Stimulated activated memory B cell treated with anti-CD40 and anti-IgM and Interleukin-4, amounts not matched to agents 10 μg/mL and 1 μg/mL and 100 μg/mL, for 72 hours (primary cell): ENCODE measurements at regions not wholly inside any gene's neighbourhood (a gene's known extent, or its start where the extent isn't known, plus 50 kb on each side); places are given as distances from the start of the nearest gene placed in this dataset.

Experiments used
- ATAC-seq: fragments of 150-1000 bp; cut with Tn5 transposase; 2 replicates; pipeline ENCODE4 v1.10.0; 2021
- H3K27ac Mint-ChIP-seq: one replicate; pipeline ENCODE4 v1.8.0; 2022; ENCODE audit warnings: mild to moderate bottlenecking, mixed read lengths
- H3K27me3 Mint-ChIP-seq: one replicate; pipeline ENCODE4 v1.8.0; 2022; ENCODE audit warnings: mixed read lengths
- H3K36me3 Mint-ChIP-seq: one replicate; pipeline ENCODE4 v1.8.0; 2022; ENCODE audit warnings: mixed read lengths
- H3K4me1 Mint-ChIP-seq: one replicate; pipeline ENCODE4 v1.8.0; 2022; ENCODE audit warnings: mixed read lengths
- H3K4me3 Mint-ChIP-seq: one replicate; pipeline ENCODE4 v1.8.0; 2022; ENCODE audit warnings: mild to moderate bottlenecking, moderate library complexity, mixed read lengths
- H3K9me3 Mint-ChIP-seq: one replicate; pipeline ENCODE4 v1.8.0; 2022; ENCODE audit warnings: mixed read lengths

GRCh38 chr5:152503206-152503605, 98.1 kb upstream of the NMUR2 start:
- no peaks in the 10 kb centered on the region for H3K36me3 Mint-ChIP-seq
- H3K27ac Mint-ChIP-seq, result no peak overlapping the region
- peaks cover 7% of the 10 kb centered on the region for H3K4me1 Mint-ChIP-seq
- peaks cover 8% of the 10 kb centered on the region for H3K27me3 Mint-ChIP-seq
- no peak for ATAC-seq
- H3K9me3 Mint-ChIP-seq, result no peaks in the 10 kb centered on the region
- H3K4me3 Mint-ChIP-seq, result no peak overlapping the region

- H3K9me3 Mint-ChIP-seq, result no peaks in the 10 kb centered on the region
- no peak overlapping the region for H3K4me3 Mint-ChIP-seq
- no peaks in the 10 kb centered on the region for H3K36me3 Mint-ChIP-seq
- peaks cover 18% of the 10 kb centered on the region for H3K27me3 Mint-ChIP-seq
- no peak overlapping the region for H3K27ac Mint-ChIP-seq
- H3K4me1 Mint-ChIP-seq, result peaks cover 7% of the 10 kb centered on the region
- peak; percentile 71 for ATAC-seq
These were observed 100.5 kb upstream of the NMUR2 start for GRCh38 chr5:152505442-152506042.

GRCh38 chr5:152511120-152511519, 106.0 kb upstream of the NMUR2 start:
- H3K4me1 Mint-ChIP-seq, result no peaks in the 10 kb centered on the region
- ATAC-seq, result no peak
- peaks cover 13% of the 10 kb centered on the region for H3K27me3 Mint-ChIP-seq
- H3K9me3 Mint-ChIP-seq, result no peaks in the 10 kb centered on the region
- no peak overlapping the region for H3K27ac Mint-ChIP-seq
- H3K36me3 Mint-ChIP-seq, result no peaks in the 10 kb centered on the region
- H3K4me3 Mint-ChIP-seq, result no peak overlapping the region

- no peak for ATAC-seq
- peaks cover 10% of the 10 kb centered on the region for H3K27me3 Mint-ChIP-seq
- no peaks in the 10 kb centered on the region for H3K9me3 Mint-ChIP-seq
- H3K36me3 Mint-ChIP-seq, result no peaks in the 10 kb centered on the region
- H3K4me3 Mint-ChIP-seq, result no peak overlapping the region
- no peaks in the 10 kb centered on the region for H3K4me1 Mint-ChIP-seq
- no peak overlapping the region for H3K27ac Mint-ChIP-seq
These were observed 106.6 kb upstream of the NMUR2 start for GRCh38 chr5:152511531-152512132.

- no peaks in the 10 kb centered on the region for H3K9me3 Mint-ChIP-seq
- no peak overlapping the region for H3K27ac Mint-ChIP-seq
- no peaks in the 10 kb centered on the region for H3K4me1 Mint-ChIP-seq
- no peaks in the 10 kb centered on the region for H3K36me3 Mint-ChIP-seq
- H3K27me3 Mint-ChIP-seq, result peaks cover 11% of the 10 kb centered on the region
- ATAC-seq, result no peak
- no peak overlapping the region for H3K4me3 Mint-ChIP-seq
These were observed 109.8 kb upstream of the NMUR2 start for GRCh38 chr5:152514827-152515397.

- Mint-ChIP-seq H3K9me3 (no peaks in the 10 kb centered on the region), H3K27me3 (peaks cover 10% of the 10 kb centered on the region), H3K4me3 (no peak overlapping the region), H3K36me3 (no peaks in the 10 kb centered on the region), H3K27ac (no peak overlapping the region), H3K4me1 (peaks cover 7% of the 10 kb centered on the region)
- no peak for ATAC-seq
These were observed 118.9 kb upstream of the NMUR2 start for GRCh38 chr5:152523964-152524363.

- H3K4me3 Mint-ChIP-seq, result no peak overlapping the region
- H3K9me3 Mint-ChIP-seq, result no peaks in the 10 kb centered on the region
- no peaks in the 10 kb centered on the region for H3K36me3 Mint-ChIP-seq
- no peaks in the 10 kb centered on the region for H3K27me3 Mint-ChIP-seq
- no peak overlapping the region for H3K27ac Mint-ChIP-seq
- no peak for ATAC-seq
- peaks cover 14% of the 10 kb centered on the region for H3K4me1 Mint-ChIP-seq
These were observed 122.4 kb upstream of the NMUR2 start for GRCh38 chr5:152527358-152528052.

- Mint-ChIP-seq H3K4me1 (peaks cover 14% of the 10 kb centered on the region), H3K9me3 (no peaks in the 10 kb centered on the region), H3K27me3 (no peaks in the 10 kb centered on the region), H3K36me3 (no peaks in the 10 kb centered on the region), H3K4me3 (no peak overlapping the region), H3K27ac (no peak overlapping the region)
- ATAC-seq, result no peak
These were observed 124.4 kb upstream of the NMUR2 start for GRCh38 chr5:152529440-152529839.

- H3K27me3 Mint-ChIP-seq, result no peaks in the 10 kb centered on the region
- no peak overlapping the region for H3K4me3 Mint-ChIP-seq
- no peaks in the 10 kb centered on the region for H3K9me3 Mint-ChIP-seq
- no peak for ATAC-seq
- H3K36me3 Mint-ChIP-seq, result no peaks in the 10 kb centered on the region
- H3K4me1 Mint-ChIP-seq, result peaks cover 7% of the 10 kb centered on the region
- H3K27ac Mint-ChIP-seq, result no peak overlapping the region
These were observed 127.6 kb upstream of the NMUR2 start for GRCh38 chr5:152532714-152533113.

GRCh38 chr5:152534641-152535040, 129.6 kb upstream of the NMUR2 start:
- Mint-ChIP-seq H3K4me3 (no peak overlapping the region), H3K9me3 (no peaks in the 10 kb centered on the region), H3K4me1 (peaks cover 7% of the 10 kb centered on the region), H3K27ac (no peak overlapping the region), H3K27me3 (no peaks in the 10 kb centered on the region), H3K36me3 (no peaks in the 10 kb centered on the region)
- no peak for ATAC-seq

GRCh38 chr5:152542741-152543140, 137.7 kb upstream of the NMUR2 start:
- no peaks in the 10 kb centered on the region for H3K4me1 Mint-ChIP-seq
- no peak for ATAC-seq
- no peaks in the 10 kb centered on the region for H3K9me3 Mint-ChIP-seq
- no peak overlapping the region for H3K4me3 Mint-ChIP-seq
- peaks cover 41% of the 10 kb centered on the region for H3K27me3 Mint-ChIP-seq
- no peaks in the 10 kb centered on the region for H3K36me3 Mint-ChIP-seq
- no peak overlapping the region for H3K27ac Mint-ChIP-seq

- H3K4me1 Mint-ChIP-seq, result no peaks in the 10 kb centered on the region
- H3K27me3 Mint-ChIP-seq, result peaks cover 33% of the 10 kb centered on the region
- no peak overlapping the region for H3K27ac Mint-ChIP-seq
- no peaks in the 10 kb centered on the region for H3K9me3 Mint-ChIP-seq
- no peak for ATAC-seq
- H3K4me3 Mint-ChIP-seq, result no peak overlapping the region
- no peaks in the 10 kb centered on the region for H3K36me3 Mint-ChIP-seq
These were observed 141.4 kb upstream of the NMUR2 start for GRCh38 chr5:152546493-152546892.

- no peaks in the 10 kb centered on the region for H3K36me3 Mint-ChIP-seq
- no peaks in the 10 kb centered on the region for H3K9me3 Mint-ChIP-seq
- H3K4me1 Mint-ChIP-seq, result no peaks in the 10 kb centered on the region
- no peak overlapping the region for H3K27ac Mint-ChIP-seq
- peaks cover 26% of the 10 kb centered on the region for H3K27me3 Mint-ChIP-seq
- no peak for ATAC-seq
- H3K4me3 Mint-ChIP-seq, result no peak overlapping the region
These were observed 142.1 kb upstream of the NMUR2 start for GRCh38 chr5:152547202-152547601.

GRCh38 chr5:152549709-152550108, 144.6 kb upstream of the NMUR2 start:
- Mint-ChIP-seq H3K27me3 (peaks cover 1% of the 10 kb centered on the region), H3K27ac (no peak overlapping the region), H3K4me3 (no peak overlapping the region), H3K36me3 (no peaks in the 10 kb centered on the region), H3K4me1 (no peaks in the 10 kb centered on the region), H3K9me3 (no peaks in the 10 kb centered on the region)
- no peak for ATAC-seq

- no peak overlapping the region for H3K4me3 Mint-ChIP-seq
- no peaks in the 10 kb centered on the region for H3K4me1 Mint-ChIP-seq
- no peaks in the 10 kb centered on the region for H3K36me3 Mint-ChIP-seq
- ATAC-seq, result no peak
- no peaks in the 10 kb centered on the region for H3K27me3 Mint-ChIP-seq
- H3K27ac Mint-ChIP-seq, result no peak overlapping the region
- no peaks in the 10 kb centered on the region for H3K9me3 Mint-ChIP-seq
These were observed 146.0 kb upstream of the NMUR2 start for GRCh38 chr5:152551061-152551460.

- no peak overlapping the region for H3K4me3 Mint-ChIP-seq
- no peak for ATAC-seq
- H3K27me3 Mint-ChIP-seq, result no peaks in the 10 kb centered on the region
- H3K27ac Mint-ChIP-seq, result no peak overlapping the region
- no peaks in the 10 kb centered on the region for H3K36me3 Mint-ChIP-seq
- H3K4me1 Mint-ChIP-seq, result no peaks in the 10 kb centered on the region
- H3K9me3 Mint-ChIP-seq, result no peaks in the 10 kb centered on the region
These were observed 151.7 kb upstream of the NMUR2 start for GRCh38 chr5:152556784-152557183.
